SK-N-SH (cell line): ENCODE measurements at regions not wholly inside any gene's neighbourhood (a gene's known extent, or its start where the extent isn't known, plus 50 kb on each side); places are given as distances from the start of the nearest gene placed in this dataset.

Source experiments
- CTCF ChIA-PET: fragments of 300-600, 350-600 bp; formaldehyde crosslinking; extraction: SDS; loops from one replicate; lab custom pipeline; 2021; lab: Yijun Ruan, JAX
- POLR2A ChIA-PET: fragments of 350-600 bp; sonication (Branson Sonifier 250); formaldehyde crosslinking; extraction: SDS; loops from one replicate; lab custom pipeline; 2020; ENCODE audit warnings: antibody characterized with exemption, inconsistent platforms; lab: Yijun Ruan, JAX
- DNase-seq: peaks from one replicate; pipeline ENCODE4 v3.0.0; 2012
- H2AFZ ChIP-seq: fragments of 200-600 bp; sonication (generic); 2 replicates; pipeline ENCODE4 v1.8.1; 2016; ENCODE audit warnings: antibody characterized with exemption, mild to moderate bottlenecking, low read depth
- H3F3A ChIP-seq: fragments of 200-600 bp; sonication (generic); replicated peaks from 2 replicates; pipeline ENCODE3; 2016; ENCODE audit warnings: antibody characterized with exemption, mild to moderate bottlenecking; ENCODE audit not compliant: insufficient read depth
- H3K27ac ChIP-seq, 2 experiments: fragments of 200-500 bp in 1 of 2; fragments of 200-600 bp in 1 of 2; sonication (Bioruptor generic) in 1 of 2; sonication (generic), shearing (Covaris generic) in 1 of 2; 2 replicates each; pipeline versions ENCODE4 v1.5.1 to v1.6.1; 2014 to 2016; ENCODE audit warnings: low read depth in 2 of 2, inconsistent platforms in 1 of 2, low read length in 1 of 2, mild to moderate bottlenecking in 1 of 2, mixed read lengths in 1 of 2
- H3K27me3 ChIP-seq: fragments of 200-600 bp; sonication (generic), shearing (Covaris generic); 2 replicates; pipeline ENCODE4 v1.6.1; 2016; ENCODE audit warnings: mixed run types; ENCODE audit not compliant: insufficient read depth
- H3K36me3 ChIP-seq, 2 experiments: fragments of 200-500 bp in 1 of 2; fragments of 200-600 bp in 1 of 2; sonication (Bioruptor generic) in 1 of 2; sonication (generic) in 1 of 2; replicated peaks in 1 of 2; 2 replicates each; pipeline versions ENCODE3 to v1.5.1; 2014 to 2016; ENCODE audit warnings: low read length in 1 of 2, mild to moderate bottlenecking in 1 of 2; ENCODE audit not compliant: insufficient read depth in 2 of 2, control insufficient read depth in 1 of 2
- H3K4me1 ChIP-seq, 2 experiments: fragments of 200-500 bp in 1 of 2; fragments of 200-600 bp in 1 of 2; sonication (Bioruptor generic) in 1 of 2; sonication (generic), shearing (Covaris generic) in 1 of 2; 2 replicates each; pipeline versions ENCODE4 v1.5.1 to v1.6.1; 2014 to 2016; ENCODE audit warnings: low read depth in 1 of 2, low read length in 1 of 2, mixed run types in 1 of 2; ENCODE audit not compliant: insufficient read depth in 2 of 2, control insufficient read depth in 1 of 2
- H3K4me2 ChIP-seq: fragments of 200-600 bp; sonication (generic), shearing (Covaris generic); 2 replicates; pipeline ENCODE4 v1.6.1; 2017; ENCODE audit warnings: mixed run types
- H3K4me3 ChIP-seq, 2 experiments: fragments of 200-500 bp in 1 of 2; fragments of 200-600 bp in 1 of 2; sonication (Bioruptor generic) in 1 of 2; sonication (generic), shearing (Covaris generic) in 1 of 2; 2 replicates each; pipeline versions ENCODE4 v1.5.1 to v1.8.1; 2014 to 2016; ENCODE audit warnings: low read depth in 2 of 2, inconsistent platforms in 1 of 2, low read length in 1 of 2, mild to moderate bottlenecking in 1 of 2, mixed read lengths in 1 of 2, moderate library complexity in 1 of 2
- H3K79me2 ChIP-seq: fragments of 200-600 bp; sonication (generic); 2 replicates; pipeline ENCODE4 v1.8.1; 2017; ENCODE audit warnings: mild to moderate bottlenecking; ENCODE audit not compliant: insufficient read depth
- H3K9ac ChIP-seq: fragments of 200-600 bp; sonication (generic); 2 replicates; pipeline ENCODE4 v1.6.1; 2017; ENCODE audit warnings: mixed run types
- H3K9me2 ChIP-seq: fragments of 200-600 bp; sonication (generic); 2 replicates; pipeline ENCODE4 v1.6.1; 2017; ENCODE audit warnings: mixed run types
- H3K9me3 ChIP-seq: fragments of 200-600 bp; sonication (generic); 2 replicates; pipeline ENCODE4 v1.6.1; 2017; ENCODE audit warnings: mixed run types, mild to moderate bottlenecking, moderate library complexity
- H4K20me1 ChIP-seq: fragments of 200-600 bp; sonication (generic); 2 replicates; pipeline ENCODE4 v1.6.1; 2017; ENCODE audit warnings: mild to moderate bottlenecking, mixed run types; ENCODE audit not compliant: insufficient read depth
- ELF1 ChIP-seq: IDR thresholded peaks from 2 replicates; pipeline ENCODE4 v1.4.0; 2012
- GATA2 ChIP-seq: sonication (generic); formaldehyde crosslinking; IDR thresholded peaks from 2 replicates; pipeline ENCODE4 v1.5.0; 2020; ENCODE audit warnings: mild to moderate bottlenecking, missing genetic modification reagents
- MXI1 ChIP-seq: IDR thresholded peaks from 2 replicates; pipeline ENCODE4 v1.6.1; 2012; ENCODE audit warnings: mild to moderate bottlenecking, low read depth, low read length, improper control_type of control experiment
- RCOR1 ChIP-seq: fragments of 150-350 bp; IDR thresholded peaks from 2 replicates; pipeline ENCODE4 v1.6.1; 2017; ENCODE audit warnings: antibody characterized with exemption, low read length
- RXRA ChIP-seq: IDR thresholded peaks from 2 replicates; pipeline ENCODE4 v1.4.0; 2012; ENCODE audit warnings: low read depth, mild to moderate bottlenecking, borderline replicate concordance
- TCF12 ChIP-seq: IDR thresholded peaks from 2 replicates; pipeline ENCODE4 v1.4.0; 2012
- whole genome bisulfite sequencing: methylation state at CpG from one replicate; pipeline ENCODE4 v1.1.6; 2017; ENCODE audit warnings: low lambda C conversion rate; 5-methylcytosine and 5-hydroxymethylcytosine counted together
- TF ChIP-seq, protein P1 (sequence below): IDR thresholded peaks from 2 replicates; pipeline ENCODE4; 2012
- TF ChIP-seq, protein P2 (sequence below): fragments of 200-600 bp; sonication (generic); IDR thresholded peaks from 2 replicates; pipeline ENCODE4 v1.6.1; 2017; ENCODE audit warnings: antibody characterized with exemption, mild to moderate bottlenecking, moderate library complexity
- TF ChIP-seq, protein P3 (sequence below): IDR thresholded peaks from 2 replicates; pipeline ENCODE4 v1.4.0; 2012; ENCODE audit warnings: low read depth, borderline replicate concordance

DNA sequence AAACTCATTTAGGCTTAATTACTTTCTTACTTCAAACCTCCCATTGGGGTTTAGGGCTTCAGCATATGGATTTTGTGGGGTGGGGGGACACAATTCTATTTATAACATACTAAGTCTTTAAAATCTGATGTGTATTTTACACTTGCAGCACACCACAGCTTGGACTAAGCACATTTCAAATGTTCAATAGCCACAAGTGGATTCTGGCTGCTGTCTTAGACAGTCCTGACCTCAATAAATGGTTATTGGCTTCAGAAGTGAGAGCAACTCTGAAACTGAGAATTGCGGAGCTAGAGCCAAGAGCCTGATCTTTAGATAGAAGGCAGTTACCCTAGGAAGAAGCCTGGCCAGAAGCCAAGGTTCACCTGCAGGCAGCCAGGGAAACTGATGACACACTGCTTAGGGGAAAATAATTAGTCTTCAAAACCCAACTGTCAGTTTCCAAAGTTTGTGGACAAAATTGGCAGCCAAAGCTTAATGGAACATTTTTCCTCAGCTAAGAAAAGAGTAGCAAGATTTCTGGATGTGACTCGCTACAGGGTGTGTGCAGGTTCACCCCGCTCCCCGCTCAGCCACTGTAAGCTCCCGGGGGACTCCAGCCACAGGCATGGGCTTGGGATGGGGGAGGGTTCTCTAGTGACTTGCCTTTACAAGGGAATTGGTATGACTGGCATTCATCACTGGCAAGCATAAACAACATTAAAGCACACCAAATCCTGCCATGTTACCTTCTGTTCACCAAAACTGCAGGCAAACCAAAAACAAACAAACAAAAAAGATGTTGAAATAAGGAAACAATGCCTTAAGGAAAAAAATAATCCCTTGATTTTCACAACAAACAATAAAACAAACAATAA lies 219.8 kb downstream of the TFAP2A start:
- Histone ChIP-seq H3K4me3 (no peak overlapping the region), H3K9ac (no peak overlapping the region), H3K27ac (no peak overlapping the region), H3K9me3 (no peaks in the 10 kb centered on the region), H2AFZ (no peak overlapping the region), H3K9me2 (no peaks in the 10 kb centered on the region), H3K4me2 (no peak overlapping the region), H3K27me3 (no peaks in the 10 kb centered on the region), H3K79me2 (no peaks in the 10 kb centered on the region), H4K20me1 (no peaks in the 10 kb centered on the region), H3K36me3 (no peaks in the 10 kb centered on the region), H3F3A (no peaks in the 10 kb centered on the region), H3K4me1 (no peaks in the 10 kb centered on the region)
- 5% methylated on average over 5 of the region's 5 CpGs for WGBS
- POLR2A ChIA-PET: no interaction called here
- CTCF ChIA-PET: no interaction called here
- DNase-seq: no peak
- TF ChIP-seq ELF1: no peak

DNA sequence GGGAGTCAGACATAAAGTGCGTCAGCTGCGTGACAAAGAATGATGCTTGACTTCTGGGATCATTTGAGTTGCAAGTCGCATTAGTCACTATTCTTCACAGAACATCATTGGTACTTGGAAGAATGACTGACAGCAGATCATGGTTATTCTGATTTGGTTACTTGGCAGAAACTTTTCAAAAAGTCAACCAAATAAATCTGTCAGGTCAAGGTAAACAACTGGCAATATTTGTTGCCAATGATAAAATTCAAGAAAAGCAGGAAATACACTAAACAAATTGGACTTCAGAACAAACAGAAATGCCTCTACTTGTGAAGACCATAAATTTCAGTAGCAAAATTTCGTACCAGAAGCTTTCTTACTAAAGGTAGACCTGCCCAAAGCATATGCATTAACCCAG lies 221.6 kb downstream of the TFAP2A start:
- 12% methylated on average over 4 of the region's 4 CpGs for WGBS
- H3K4me1 ChIP-seq: no peaks in the 10 kb centered on the region
- no peaks in the 10 kb centered on the region for H3F3A ChIP-seq
- no peaks in the 10 kb centered on the region for H3K27me3 ChIP-seq
- POLR2A ChIA-PET: no interaction called here
- TF ChIP-seq RXRA (no peak), ELF1 (no peak), TCF12 (no peak), MXI1 (no peak), RCOR1 (no peak), GATA2 (CRISPR knock-in tag) (no peak)
- TF ChIP-seq, protein P1, sequence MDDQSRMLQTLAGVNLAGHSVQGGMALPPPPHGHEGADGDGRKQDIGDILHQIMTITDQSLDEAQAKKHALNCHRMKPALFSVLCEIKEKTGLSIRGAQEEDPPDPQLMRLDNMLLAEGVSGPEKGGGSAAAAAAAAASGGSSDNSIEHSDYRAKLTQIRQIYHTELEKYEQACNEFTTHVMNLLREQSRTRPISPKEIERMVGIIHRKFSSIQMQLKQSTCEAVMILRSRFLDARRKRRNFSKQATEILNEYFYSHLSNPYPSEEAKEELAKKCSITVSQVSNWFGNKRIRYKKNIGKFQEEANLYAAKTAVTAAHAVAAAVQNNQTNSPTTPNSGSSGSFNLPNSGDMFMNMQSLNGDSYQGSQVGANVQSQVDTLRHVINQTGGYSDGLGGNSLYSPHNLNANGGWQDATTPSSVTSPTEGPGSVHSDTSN: no peak
- TF ChIP-seq, protein P2, sequence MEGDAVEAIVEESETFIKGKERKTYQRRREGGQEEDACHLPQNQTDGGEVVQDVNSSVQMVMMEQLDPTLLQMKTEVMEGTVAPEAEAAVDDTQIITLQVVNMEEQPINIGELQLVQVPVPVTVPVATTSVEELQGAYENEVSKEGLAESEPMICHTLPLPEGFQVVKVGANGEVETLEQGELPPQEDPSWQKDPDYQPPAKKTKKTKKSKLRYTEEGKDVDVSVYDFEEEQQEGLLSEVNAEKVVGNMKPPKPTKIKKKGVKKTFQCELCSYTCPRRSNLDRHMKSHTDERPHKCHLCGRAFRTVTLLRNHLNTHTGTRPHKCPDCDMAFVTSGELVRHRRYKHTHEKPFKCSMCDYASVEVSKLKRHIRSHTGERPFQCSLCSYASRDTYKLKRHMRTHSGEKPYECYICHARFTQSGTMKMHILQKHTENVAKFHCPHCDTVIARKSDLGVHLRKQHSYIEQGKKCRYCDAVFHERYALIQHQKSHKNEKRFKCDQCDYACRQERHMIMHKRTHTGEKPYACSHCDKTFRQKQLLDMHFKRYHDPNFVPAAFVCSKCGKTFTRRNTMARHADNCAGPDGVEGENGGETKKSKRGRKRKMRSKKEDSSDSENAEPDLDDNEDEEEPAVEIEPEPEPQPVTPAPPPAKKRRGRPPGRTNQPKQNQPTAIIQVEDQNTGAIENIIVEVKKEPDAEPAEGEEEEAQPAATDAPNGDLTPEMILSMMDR: no peak
- TF ChIP-seq, protein P3, sequence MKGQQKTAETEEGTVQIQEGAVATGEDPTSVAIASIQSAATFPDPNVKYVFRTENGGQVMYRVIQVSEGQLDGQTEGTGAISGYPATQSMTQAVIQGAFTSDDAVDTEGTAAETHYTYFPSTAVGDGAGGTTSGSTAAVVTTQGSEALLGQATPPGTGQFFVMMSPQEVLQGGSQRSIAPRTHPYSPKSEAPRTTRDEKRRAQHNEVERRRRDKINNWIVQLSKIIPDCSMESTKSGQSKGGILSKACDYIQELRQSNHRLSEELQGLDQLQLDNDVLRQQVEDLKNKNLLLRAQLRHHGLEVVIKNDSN: no peak
- TF ChIP-seq, all 33 proteins: peak for 0
- Histone ChIP-seq H3K4me2 (no peak overlapping the region), H3K36me3 (no peaks in the 10 kb centered on the region), H3K27ac (no peak overlapping the region), H3K4me3 (no peak overlapping the region), H3K9me3 (no peaks in the 10 kb centered on the region), H3K79me2 (no peaks in the 10 kb centered on the region), H2AFZ (no peak overlapping the region), H4K20me1 (no peaks in the 10 kb centered on the region), H3K9ac (no peak overlapping the region), H3K9me2 (no peaks in the 10 kb centered on the region)
- CTCF ChIA-PET: no interaction called here
- no peak for DNase-seq
